NCI-H1105 (cell line): ENCODE measurements at regions not wholly inside any gene's neighbourhood (a gene's known extent, or its start where the extent isn't known, plus 50 kb on each side); places are given as distances from the start of the nearest gene placed in this dataset.
"Not testable (repeated sequence)": the region's sequence is repeated elsewhere in the genome, so short reads cannot be mapped to it uniquely, and the experiment has no call there.

Experiments
- DNase-seq: peaks from one replicate; lab custom pipeline; 2025; lab: John Stamatoyannopoulos, UW

DNA sequence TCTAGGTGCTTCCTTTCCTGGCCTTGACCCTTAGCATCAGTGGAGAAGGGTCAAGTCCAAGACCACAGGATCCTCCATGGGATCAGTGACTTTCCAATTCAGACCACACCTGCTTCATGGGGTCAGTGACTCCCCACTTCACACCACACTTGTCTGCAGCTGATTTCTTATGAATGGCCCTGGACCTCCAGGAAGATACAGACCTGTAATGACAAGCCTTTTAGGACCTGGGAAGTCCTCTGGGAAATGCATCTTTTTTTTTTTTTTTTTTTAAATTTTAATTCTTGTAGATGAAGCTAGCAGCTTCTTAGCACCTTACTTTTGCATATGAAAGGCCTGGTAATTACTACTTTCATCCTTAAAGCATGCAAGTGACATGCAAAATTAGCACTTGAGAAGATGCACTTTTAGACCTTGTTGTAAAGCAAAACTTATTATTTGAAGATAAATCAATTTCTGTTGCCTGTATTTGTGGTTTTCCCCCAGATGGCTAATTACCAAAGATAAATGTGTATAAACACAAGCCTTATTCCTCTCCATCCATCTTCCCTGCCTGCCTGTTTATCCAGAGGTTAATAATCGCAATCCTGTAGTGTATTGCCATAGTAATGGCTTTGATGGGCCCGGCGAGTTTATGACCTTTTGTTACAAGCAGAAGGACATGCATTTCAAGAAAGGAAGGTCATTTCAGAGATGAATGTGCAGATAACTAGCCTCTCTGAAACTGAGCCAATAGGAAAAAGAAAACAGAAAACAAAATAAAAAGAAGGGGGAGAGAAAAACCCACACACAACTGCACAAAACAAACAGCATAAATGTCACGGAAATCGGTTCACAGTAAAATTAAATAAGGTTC, 1018.7 kb downstream of the TYW1 start:
- peak; percentile 27 for DNase-seq

- DNase-seq, result no peak
Measured at GRCh38 chr7:68015978-68016532, 1019.4 kb downstream of the TYW1 start.

GRCh38 chr7:68020102-68020501, 1023.5 kb downstream of the TYW1 start:
- no peak for DNase-seq

DNA sequence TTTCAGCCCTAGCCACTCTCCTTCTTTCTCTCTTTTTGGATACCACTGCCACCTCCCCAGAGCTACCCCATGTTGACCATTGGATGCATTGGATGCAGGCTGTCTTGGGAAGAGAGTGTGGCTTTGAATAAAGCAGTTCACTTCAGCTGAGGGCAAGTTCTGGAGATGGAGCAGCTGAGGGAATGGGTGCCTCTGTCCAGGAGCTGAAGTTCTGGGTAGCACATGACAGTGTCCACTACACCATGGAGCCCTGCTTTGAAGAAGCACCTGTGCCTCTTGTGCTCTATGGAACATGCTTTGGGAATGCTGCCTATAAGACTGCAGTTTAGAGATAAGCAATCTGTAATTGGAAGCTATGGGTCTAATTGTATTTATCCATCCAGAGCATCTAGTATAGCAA, 1028.7 kb downstream of the TYW1 start:
- DNase-seq, result no peak

- no peak for DNase-seq
Measured at GRCh38 chr7:68030530-68030929, 1033.9 kb downstream of the TYW1 start.

DNA sequence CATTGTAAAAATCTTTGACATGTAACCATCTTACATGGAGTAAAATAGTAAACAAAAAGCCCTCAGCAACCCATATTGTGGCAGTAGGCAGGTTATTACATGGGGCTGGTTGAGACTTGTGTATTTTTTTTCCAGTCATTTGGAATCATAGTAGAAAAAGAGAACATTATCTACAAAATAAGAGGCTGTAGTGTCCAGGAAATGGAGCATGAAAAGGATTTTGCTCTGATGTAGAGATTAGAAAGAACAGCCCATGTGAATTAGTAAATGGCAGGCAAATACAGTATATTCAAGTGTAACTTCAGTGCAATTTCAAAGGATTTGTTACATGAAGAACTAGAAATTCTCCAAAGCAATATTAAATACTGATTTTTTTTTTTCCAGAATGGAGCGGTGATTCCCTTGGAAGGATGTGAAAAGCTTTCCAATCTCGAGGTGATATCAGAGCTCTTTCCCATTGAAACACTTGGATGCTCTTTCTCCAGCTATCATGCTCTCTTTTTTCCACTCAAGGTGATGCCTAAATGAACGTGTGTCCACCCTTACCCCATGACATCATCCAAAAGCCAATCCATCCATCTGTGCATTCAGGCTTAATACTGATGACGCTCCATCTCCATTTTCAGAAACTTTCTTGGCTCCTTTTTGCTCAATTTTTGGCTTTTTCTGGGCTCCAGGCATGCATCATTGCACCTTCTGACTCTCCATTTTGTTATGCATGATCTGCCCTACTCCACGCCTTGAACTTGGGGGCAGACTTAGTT, 1034.7 kb downstream of the TYW1 start:
- DNase-seq, result peak; percentile 44

DNA sequence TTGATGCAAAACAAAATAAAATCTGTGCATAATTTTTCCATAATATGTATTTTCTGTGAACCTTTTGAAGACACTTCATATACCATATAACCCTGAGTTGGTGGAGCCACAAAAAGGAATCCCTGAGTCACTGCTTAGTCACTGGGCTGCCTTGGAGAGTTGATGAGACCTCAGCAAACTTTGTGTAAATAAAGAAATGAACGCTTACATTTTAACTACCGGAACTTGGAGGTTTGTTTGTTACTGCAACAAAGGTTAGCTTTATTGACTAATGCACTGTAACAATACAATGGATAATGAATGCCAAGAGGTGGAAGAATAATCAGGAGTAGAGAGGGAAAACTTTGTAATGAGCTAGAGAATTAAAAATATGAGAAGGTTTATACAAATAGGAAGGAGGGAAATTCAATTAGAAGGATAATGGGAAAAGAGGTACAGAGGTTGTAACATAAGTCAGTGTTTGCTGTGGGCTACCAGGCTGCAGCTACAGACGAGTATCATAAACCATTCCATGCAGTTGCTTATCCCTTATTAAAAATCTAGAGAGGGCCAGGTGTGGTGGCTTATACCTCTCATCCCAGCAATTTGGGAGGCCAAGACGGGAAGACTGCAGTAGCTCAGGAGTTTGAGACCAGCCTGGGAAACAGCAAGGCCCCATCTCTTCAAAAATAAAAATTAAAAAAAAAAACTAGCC, 1042.1 kb downstream of the TYW1 start:
- DNase-seq, result no peak

GRCh38 chr7:68041554-68041953, 1044.9 kb downstream of the TYW1 start:
- DNase-seq, result no peak

- DNase-seq, result no peak
Measured at GRCh38 chr7:68043546-68043945, 1046.9 kb downstream of the TYW1 start.

GRCh38 chr7:68050627-68051026, 1054.0 kb downstream of the TYW1 start:
- DNase-seq, result no peak

GRCh38 chr7:68058014-68058413, 1061.4 kb downstream of the TYW1 start:
- peak; percentile 7 for DNase-seq

DNA sequence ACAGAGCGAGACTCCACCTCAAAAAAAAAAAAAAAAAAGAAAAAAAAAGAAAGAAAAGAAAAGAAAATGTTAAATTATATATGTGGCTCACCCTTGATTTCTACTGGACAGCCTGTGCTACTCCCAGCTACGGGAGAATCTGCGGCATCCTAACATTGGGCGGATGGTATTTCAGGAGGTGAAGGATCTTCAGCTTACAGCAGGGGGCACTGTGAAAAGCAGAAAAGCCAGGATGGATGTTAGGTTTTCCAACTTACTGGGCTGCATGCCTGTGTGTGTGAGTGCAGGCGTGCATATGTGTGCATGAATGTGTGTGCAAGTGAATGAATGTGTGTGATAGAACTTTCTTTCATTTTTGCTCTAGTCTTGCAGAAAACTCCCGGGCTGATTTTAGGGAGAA, 1066.5 kb downstream of the TYW1 start:
- no peak for DNase-seq

DNA sequence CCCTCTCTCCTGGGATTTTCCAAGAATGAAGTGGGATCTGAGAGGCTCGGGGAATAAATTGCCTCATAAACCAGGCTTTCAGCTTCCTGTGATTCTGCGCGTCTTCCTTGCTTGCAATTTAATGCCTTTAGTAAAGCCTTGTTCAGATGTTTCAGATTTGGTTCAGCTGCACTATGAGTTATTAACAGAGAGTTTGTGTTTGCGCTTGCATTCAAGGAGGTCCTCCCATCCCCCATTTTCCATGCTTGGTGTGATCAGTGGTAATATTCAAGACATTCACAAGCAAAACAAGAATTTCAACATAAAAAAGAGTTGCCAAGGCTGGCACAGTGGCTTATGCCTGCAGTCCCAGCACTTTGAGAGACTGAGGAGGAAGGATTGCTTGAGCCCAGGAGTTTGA, 1068.9 kb downstream of the TYW1 start:
- no peak for DNase-seq

- no peak for DNase-seq
Measured at GRCh38 chr7:68067845-68068244, 1071.2 kb downstream of the TYW1 start.

GRCh38 chr7:68070992-68071391, 1074.4 kb downstream of the TYW1 start:
- DNase-seq, result no peak

DNA sequence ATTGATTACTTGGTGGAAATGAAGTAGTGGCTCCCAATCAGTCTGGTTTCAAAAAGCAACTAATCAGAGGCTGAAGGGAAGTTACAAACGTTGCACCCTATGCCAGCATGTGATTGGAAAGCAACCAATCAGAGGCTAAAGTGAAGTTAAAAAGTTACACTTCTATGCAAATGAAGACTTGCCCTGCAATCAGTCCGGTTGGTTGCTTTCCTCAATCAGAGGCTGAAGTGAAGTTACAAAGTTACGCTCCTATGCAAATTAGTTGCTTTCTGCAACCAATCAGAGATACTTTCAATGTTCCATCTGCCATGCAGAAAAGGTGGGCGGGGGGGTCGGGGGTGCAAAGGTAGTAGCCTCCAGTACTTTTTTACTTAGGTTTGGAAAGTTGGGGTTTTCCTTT, 1077.1 kb downstream of the TYW1 start:
- no peak for DNase-seq

GRCh38 chr7:68074242-68074641, 1077.6 kb downstream of the TYW1 start:
- DNase-seq, result no peak

DNA sequence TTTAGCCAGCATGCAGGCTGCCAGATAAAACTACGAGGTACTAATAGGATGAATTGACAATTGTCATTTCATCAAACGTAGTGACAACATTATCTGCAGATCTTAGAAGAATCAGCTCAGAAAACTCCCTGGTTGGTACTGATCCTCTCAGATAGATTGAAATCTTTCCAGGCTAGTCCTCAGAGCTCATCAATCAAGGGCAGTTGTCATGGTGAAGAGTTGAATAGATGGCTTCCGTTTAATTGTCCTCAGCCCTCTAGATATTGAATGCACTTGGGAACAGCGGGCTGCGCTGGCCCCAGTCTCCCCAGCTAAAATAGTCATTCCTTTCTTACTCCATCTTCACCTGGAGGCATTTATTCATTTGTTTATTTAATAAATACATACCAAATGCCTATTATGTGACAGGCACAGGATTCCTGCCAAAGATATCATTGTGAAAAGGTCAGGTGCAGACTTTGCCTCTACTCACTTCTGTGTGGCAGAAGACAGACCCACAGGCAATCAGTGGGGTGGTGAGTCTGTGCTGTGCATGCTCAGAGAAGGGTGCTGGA, 1081.6 kb downstream of the TYW1 start:
- peak; percentile 8 for DNase-seq

GRCh38 chr7:68082066-68082960, 1085.7 kb downstream of the TYW1 start:
- not testable (repeated sequence) for DNase-seq

GRCh38 chr7:68082961-68083657, 1086.5 kb downstream of the TYW1 start:
- DNase-seq, result not testable (repeated sequence)
